HG03575 (cell line): ENCODE measurements at regions not wholly inside any gene's neighbourhood (a gene's known extent, or its start where the extent isn't known, plus 50 kb on each side); places are given as distances from the start of the nearest gene placed in this dataset.

Source experiments
- ATAC-seq: cut with Tn5 transposase; IDR thresholded peaks from one replicate; pipeline ENCODE4 v1.9.1; 2021; ENCODE audit not compliant: unreplicated experiment, insufficient number of reproducible peaks, low FRiP score; ENCODE audit errors: extremely low read depth

- ATAC-seq = no peak
Observed at GRCh38 chr3:181847276-181847675, 135.6 kb downstream of the SOX2 start.

DNA sequence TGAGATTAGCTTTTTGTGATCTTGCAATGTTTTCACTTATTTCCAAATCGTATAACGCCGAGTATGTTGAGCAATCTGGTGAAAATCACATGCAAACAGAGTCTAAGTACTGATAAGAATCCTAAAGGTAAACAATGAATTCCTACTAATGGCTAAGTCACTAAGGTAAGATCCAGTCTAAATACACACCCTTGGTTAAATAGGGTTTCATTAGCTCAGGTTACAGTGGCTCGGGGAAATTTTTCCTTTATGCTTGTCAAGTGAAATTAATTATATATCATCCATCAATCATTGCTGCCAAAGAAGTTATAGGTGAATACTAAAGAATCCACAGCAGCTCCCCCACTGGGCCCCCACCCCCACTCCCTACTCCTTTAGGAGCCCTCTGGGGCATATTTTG is 139.3 kb downstream of the SOX2 start:
- ATAC-seq = no peak

GRCh38 chr3:181855825-181856224 is 144.1 kb downstream of the SOX2 start:
- ATAC-seq = no peak

DNA sequence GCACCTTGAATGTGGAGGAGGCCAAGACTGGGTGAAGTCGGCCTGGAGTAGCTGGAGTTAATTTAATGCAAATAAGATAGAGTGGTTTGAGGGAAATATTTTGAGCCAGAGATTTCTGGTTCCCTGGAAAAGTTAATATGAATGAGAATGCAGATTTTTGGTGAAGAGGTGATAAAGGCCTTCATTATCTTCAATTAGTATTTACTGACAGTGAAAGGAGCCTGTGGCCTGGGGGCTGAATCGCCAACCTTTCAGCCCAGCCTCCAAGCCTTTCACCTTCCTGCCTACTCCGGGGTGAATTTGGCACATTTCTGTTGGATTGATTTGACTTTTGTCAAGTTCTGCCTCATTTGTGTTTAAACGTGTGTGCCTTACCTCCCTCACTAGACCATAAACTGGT is 147.8 kb downstream of the SOX2 start:
- no peak for ATAC-seq

DNA sequence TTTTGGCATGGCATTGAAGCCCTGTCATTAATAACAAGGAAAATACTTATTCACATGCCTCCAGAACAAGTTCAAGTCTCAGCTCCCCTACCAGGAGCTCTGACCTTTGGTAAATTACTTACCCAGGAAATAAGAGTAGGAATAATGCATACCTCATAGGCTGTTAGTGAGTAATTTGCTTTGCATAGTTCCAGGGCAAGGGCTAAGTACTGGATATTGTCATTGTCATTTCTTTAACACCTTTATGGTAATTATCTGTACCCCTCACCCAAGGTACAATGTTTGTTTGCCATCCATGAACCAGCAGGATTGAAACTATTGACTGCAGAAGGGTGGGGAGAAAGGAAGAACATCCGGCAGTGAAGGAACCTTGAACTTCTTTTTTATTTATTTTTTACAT is 148.5 kb downstream of the SOX2 start:
- ATAC-seq = no peak

DNA sequence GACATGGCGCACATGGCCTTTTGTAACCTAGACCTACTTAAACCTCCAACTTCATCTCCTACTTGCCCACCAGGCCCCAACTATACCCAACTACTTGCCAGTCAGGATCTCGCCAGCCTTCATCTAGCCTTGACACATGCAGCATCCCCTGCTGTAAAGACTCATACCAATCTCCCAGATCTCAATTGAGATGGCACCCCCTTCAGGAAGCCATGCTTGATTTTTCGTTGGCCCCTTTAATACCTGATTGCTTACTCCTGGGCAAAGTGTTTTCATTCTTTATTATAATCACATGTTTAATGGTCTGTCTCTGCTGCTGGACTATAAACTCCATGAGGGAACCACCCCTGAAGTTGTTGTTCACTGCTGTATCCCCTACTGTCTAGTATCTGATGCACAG is 150.8 kb downstream of the SOX2 start:
- ATAC-seq = no peak

- no peak for ATAC-seq
Observed at GRCh38 chr3:181868576-181869082, 156.9 kb downstream of the SOX2 start.

- no peak for ATAC-seq
Observed at GRCh38 chr3:181872887-181873286, 161.2 kb downstream of the SOX2 start.

DNA sequence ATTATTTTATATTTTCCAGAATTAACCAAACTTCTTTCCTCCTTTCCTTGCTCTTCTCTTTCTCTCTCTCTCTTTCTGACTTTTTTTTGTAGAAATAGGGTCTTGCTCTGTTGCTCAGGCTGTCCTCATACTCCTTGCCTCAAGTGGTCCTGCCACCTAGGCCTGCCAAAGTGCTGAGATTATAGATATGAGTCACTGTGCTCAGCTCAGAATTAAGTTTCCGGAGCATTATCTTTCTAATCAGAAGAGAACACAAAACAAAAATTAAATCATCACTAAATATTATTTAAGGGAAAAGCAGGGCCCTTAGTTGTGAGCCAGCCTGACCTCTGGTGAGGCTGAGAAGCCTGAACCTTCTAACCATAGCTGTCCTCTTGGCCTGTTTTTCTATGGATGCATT is 168.2 kb downstream of the SOX2 start:
- ATAC-seq = no peak

GRCh38 chr3:181880331-181880730 is 168.6 kb downstream of the SOX2 start:
- no peak for ATAC-seq

DNA sequence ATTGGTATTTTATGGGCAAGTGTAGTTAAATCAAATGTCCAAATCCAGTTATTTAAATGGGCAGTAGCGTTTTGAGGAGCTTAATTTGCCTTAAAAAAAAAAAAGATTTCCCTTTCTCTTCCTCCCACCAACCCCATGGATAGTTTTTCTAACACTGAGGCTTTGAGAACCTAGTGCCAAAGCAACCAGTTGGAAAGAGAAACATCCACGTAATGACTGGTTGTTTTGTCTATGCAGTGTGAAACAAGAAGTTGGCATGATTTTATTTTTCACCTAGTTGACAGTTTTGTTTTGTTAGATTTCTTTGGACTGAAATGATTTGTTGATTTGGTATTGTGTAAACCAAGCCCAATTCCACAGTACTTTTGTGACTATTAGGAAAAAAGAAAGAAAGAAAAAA is 170.0 kb downstream of the SOX2 start:
- ATAC-seq = no peak

DNA sequence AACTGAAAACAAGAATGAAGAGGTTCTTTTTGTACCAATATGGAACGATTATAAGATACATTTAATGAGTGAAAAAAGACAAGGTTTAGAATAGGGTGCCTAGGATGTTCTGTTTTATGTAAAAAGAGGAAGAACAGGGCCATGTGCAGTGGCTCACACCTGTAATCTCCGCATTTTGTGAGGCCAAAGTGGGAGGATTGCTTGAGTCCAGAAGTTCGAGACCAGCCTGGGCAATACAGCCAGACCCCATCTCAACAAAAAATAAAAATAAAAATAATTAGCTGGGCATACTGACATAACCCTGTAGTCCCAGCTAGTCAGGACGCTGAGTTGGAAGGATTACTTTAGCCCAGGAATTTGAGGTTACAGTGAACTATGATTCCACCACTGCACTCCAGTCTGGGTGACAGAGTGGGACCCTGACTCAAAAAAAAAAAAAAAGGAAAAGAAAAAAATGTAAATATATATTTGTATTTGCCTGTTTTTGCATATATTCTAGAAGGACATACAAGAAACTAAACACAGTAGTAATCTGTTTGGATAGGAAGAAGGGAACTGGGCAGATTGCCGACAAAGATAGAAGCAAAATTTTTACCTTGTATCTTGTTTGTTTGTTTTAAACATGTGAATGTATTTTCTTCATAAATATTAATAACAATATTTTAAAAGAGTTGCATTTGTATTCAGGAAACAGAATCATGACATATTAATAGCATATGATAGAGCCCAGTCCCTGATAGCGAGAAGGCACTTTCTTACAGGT is 174.3 kb downstream of the SOX2 start:
- ATAC-seq = no peak

GRCh38 chr3:181886676-181887075 is 175.0 kb downstream of the SOX2 start:
- ATAC-seq = no peak

DNA sequence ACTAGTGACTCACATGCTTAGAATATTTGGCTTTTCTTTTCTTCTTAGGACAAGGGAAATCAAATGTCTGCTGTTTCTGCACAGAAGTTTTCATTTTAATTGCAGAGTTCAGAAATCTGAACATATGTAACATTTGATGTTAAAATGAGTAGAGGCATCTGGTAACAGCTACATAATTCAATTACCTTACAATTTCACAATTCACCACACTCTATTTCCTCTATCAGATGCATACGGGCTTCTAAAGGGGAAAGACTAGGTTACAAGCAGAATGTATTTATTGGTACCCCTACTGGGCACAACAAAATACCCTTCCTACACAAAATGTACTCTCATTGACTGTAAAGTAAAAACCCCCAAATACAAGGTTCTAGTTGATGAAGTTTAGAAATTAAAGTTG is 176.0 kb downstream of the SOX2 start:
- ATAC-seq = no peak

DNA sequence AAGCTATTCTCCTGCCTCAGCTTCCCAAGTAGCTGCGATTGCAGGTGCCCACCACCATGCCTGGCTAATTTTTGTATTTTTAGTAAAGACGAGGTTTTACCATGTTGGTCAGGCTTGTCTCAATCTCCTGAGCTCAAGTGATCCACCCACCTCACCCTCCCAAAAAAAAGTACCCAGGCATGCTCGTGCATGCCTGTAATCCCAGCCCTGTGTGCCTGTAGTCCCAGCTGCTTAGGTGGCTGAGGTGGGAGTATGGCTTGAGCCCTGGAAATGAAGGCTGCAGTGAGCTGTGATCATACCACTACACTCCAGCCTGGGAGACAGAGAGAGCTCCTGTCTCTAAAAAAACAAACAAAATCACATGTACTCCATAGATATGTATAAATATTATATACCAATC is 176.5 kb downstream of the SOX2 start:
- ATAC-seq = no peak

DNA sequence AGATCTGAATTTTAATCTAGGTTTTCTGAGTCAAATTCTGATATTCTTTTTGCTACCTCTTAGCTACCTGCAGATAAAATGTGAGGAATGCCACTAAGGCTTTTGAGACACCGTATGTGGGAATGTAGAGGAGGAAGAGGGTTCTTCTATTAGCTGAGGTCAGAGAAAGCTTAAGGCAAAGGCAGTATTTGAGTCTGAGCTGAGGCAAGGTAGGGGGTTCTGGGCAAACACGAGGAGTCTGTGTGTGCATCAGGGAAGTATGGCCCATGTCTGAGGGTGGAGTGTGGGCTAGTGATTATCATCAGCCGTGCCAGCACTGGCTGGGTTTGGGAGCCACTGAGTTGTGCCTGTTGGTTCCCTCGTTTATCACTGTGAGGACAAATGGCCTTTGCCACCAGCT is 181.1 kb downstream of the SOX2 start:
- ATAC-seq = no peak

GRCh38 chr3:181896605-181897004 is 184.9 kb downstream of the SOX2 start:
- no peak for ATAC-seq

- ATAC-seq = no peak
Observed at GRCh38 chr3:181899702-181900101, 188.0 kb downstream of the SOX2 start.

- no peak for ATAC-seq
Observed at GRCh38 chr3:181901626-181902025, 189.9 kb downstream of the SOX2 start.

DNA sequence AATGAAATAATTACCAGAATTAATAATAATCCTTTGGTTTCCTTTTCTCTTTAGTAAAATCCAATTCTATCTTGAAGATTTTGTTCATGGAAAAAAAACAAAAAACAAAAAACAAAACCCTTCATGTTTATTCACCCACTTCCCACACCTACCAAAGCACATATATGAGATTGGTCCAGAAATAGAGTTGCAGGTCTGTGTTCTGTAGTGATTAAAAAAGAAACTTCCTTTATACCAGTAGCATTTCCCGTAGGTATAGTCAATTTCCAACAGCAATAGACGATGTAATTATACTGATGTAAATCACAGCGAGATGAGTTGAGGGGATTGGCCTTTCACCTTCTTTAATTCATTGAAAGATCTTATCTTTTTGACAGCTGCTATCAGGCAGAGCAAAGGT is 194.6 kb downstream of the SOX2 start:
- no peak for ATAC-seq

DNA sequence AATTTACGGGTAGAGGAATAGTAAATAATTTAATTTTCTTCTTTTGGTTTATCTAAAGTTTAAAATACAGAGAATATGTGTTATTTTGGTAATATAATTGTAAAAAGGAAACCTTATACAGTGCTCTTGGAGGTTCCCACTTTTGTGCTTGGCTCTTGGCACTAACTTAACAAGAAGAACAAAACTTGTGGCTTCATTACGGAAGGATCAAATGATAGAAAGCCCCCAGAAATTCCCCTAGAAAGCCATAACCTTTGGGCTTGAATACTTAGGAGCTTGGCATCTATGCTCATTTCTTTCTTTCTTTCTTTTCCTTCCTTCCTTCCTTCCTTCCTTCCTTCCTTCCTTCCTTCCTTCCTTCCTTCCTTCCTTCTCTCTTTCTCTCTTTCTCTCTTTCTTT is 197.5 kb downstream of the SOX2 start:
- no peak for ATAC-seq
